PC-9 (cell line): ENCODE measurements at regions not wholly inside any gene's neighbourhood (a gene's known extent, or its start where the extent isn't known, plus 50 kb on each side); places are given as distances from the start of the nearest gene placed in this dataset.

ENCODE experiments used
- BruUV-seq: library from RNA; stranded (reverse); fragments of 400-500 nt; replicated peaks from 2 replicates; lab custom pipeline; 2021; lab: Mats Ljungman, UMichigan
- CTCF ChIA-PET: fragments of 300-600 bp; sonication (Branson Sonifier 250); formaldehyde crosslinking; loops from one replicate; lab custom pipeline; 2022; ENCODE audit warnings: antibody characterized with exemption; lab: Charles Lee
- POLR2A ChIA-PET: fragments of 300-600 bp; sonication (Branson Sonifier 250); formaldehyde crosslinking; loops from one replicate; lab custom pipeline; 2022; ENCODE audit warnings: antibody characterized with exemption; ENCODE audit not compliant: unreplicated experiment; lab: Charles Lee
- DNase-seq, 2 experiments: peaks; one replicate each; pipeline versions ENCODE4 v3.0.0 to v3.0.0-alpha.2; 2015 to 2022; ENCODE audit warnings: mixed read lengths in 1 of 2
- H2AFZ ChIP-seq: fragments of 200-600 bp; sonication (generic); 2 replicates; pipeline ENCODE4 v1.8.1; 2017; ENCODE audit warnings: antibody characterized with exemption
- H3F3A ChIP-seq: fragments of 200-600 bp; sonication (generic); 2 replicates; pipeline ENCODE4 v1.8.1; 2017; ENCODE audit warnings: antibody characterized with exemption, mild to moderate bottlenecking, low read depth; ENCODE audit not compliant: insufficient read depth
- H3K27ac ChIP-seq: fragments of 200-600 bp; sonication (generic); 2 replicates; pipeline ENCODE4 v1.6.1; 2016; ENCODE audit warnings: mixed run types
- H3K27me3 ChIP-seq: fragments of 200-600 bp; sonication (generic); 2 replicates; pipeline ENCODE4 v1.6.1; 2016; ENCODE audit warnings: low read depth, mixed run types; ENCODE audit not compliant: insufficient read depth
- H3K36me3 ChIP-seq: fragments of 200-600 bp; sonication (generic); 2 replicates; pipeline ENCODE4 v1.6.1; 2016; ENCODE audit warnings: low read depth, mixed run types
- H3K4me1 ChIP-seq: fragments of 200-600 bp; sonication (generic); replicated peaks from 2 replicates; pipeline ENCODE4 v1.6.1; 2016; ENCODE audit warnings: mixed run types; ENCODE audit not compliant: insufficient read depth
- H3K4me2 ChIP-seq: fragments of 200-600 bp; sonication (generic); 2 replicates; pipeline ENCODE4 v1.6.1; 2017; ENCODE audit warnings: mixed run types
- H3K4me3 ChIP-seq: fragments of 200-600 bp; sonication (generic); 2 replicates; pipeline ENCODE4 v1.6.1; 2016; ENCODE audit warnings: mixed run types
- H3K79me2 ChIP-seq: fragments of 200-600 bp; sonication (generic); 2 replicates; pipeline ENCODE4 v1.6.1; 2017; ENCODE audit warnings: low read depth, mixed run types
- H3K9me2 ChIP-seq: fragments of 200-600 bp; sonication (generic); 2 replicates; pipeline ENCODE4 v1.8.1; 2017; ENCODE audit warnings: mild to moderate bottlenecking; ENCODE audit not compliant: insufficient read depth
- H3K9me3 ChIP-seq: fragments of 200-600 bp; sonication (generic); 2 replicates; pipeline ENCODE4 v1.8.1; 2016; ENCODE audit warnings: low read depth; ENCODE audit not compliant: insufficient read depth
- H4K20me1 ChIP-seq: fragments of 200-600 bp; sonication (generic); 2 replicates; pipeline ENCODE4 v1.8.1; 2017; ENCODE audit not compliant: insufficient read depth
- CTCF ChIP-seq: fragments of 200-600 bp; sonication (generic); conservative IDR thresholded peaks from 2 replicates; pipeline ENCODE4 v1.6.1; 2017; ENCODE audit warnings: mixed run types, antibody characterized with exemption, mild to moderate bottlenecking, moderate library complexity
- EZH2 ChIP-seq: fragments of 200-600 bp; sonication (generic); IDR thresholded peaks from 2 replicates; pipeline ENCODE4 v1.8.0; 2017; ENCODE audit warnings: antibody characterized with exemption, low read depth
- intact Hi-C: fragments of 100-400 bp; cut with micrococcal nuclease; formaldehyde crosslinking; loops from one replicate; pipeline ENCODE4 v1.10.0; 2022; ENCODE audit not compliant: unreplicated experiment

DNA sequence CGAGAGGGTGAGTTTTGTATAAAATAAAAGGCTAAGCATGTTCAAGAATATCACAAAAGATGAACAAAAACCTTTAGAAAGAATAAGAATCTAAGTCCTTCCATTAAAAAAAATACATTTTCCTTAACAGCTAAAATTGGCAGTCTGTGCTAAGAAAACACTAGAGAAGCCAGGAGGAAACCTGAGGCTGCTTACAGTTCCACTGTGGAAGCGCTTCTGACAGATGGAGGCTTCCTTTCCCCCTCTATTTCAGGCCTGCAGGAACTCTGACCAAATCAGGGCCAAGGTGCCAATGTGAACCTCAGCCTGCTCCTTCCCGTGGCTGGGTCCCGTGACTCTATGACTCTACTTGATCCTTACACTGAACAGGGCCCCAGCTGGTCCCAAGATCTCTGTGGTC is 108.1 kb upstream of the ARHGAP28 start:
- Histone ChIP-seq H3F3A (no peaks in the 10 kb centered on the region), H3K9me3 (no peaks in the 10 kb centered on the region), H2AFZ (no peak overlapping the region), H3K79me2 (no peaks in the 10 kb centered on the region), H3K4me2 (no peak overlapping the region), H3K27ac (no peak overlapping the region), H3K4me3 (no peak overlapping the region), H3K9me2 (no peaks in the 10 kb centered on the region), H3K36me3 (no peaks in the 10 kb centered on the region), H4K20me1 (no peaks in the 10 kb centered on the region), H3K4me1 (no peaks in the 10 kb centered on the region), H3K27me3 (peaks cover 11% of the 10 kb centered on the region; the same call in 1 of the 2 replicates)
- no TSS peak for BruUV-seq
- no peak for DNase-seq
- CTCF ChIA-PET, result no interaction called here
- intact Hi-C loops, result loop anchor here (10.0 kb wide), 1 partner anchor 57 kb away; no protein-coding TSS in a partner anchor
- TF ChIP-seq CTCF, result no peak
- no peak for TF ChIP-seq EZH2
- POLR2A ChIA-PET, result no interaction called here

DNA sequence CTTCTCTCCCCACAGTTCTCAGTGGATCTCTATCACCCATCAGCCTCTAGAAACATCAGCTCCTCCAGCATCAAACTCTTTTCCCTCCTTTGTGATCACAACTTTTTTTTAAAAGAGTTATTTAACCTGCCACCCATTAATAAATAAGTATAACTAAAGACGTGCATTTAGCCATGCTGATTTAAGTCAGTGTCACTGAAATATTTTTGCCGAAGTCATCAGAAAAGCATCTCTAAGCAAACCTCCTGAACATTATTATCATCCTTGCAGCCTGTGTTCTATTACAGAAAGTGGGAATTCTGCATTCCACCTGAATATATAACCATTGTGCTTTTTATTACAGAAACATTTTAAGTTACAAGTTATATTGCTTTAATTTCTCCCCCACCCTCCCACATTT is 106.2 kb upstream of the ARHGAP28 start:
- H3K36me3 ChIP-seq, result no peaks in the 10 kb centered on the region
- BruUV-seq, result no TSS peak
- H3K9me2 ChIP-seq, result no peaks in the 10 kb centered on the region
- no peak overlapping the region for H3K4me2 ChIP-seq
- H3F3A ChIP-seq, result no peaks in the 10 kb centered on the region
- no peak overlapping the region for H3K4me3 ChIP-seq
- H3K79me2 ChIP-seq, result no peaks in the 10 kb centered on the region
- H3K4me1 ChIP-seq, result no peaks in the 10 kb centered on the region
- no peaks in the 10 kb centered on the region for H4K20me1 ChIP-seq
- ChIA-PET CTCF (no interaction called here), POLR2A (no interaction called here)
- TF ChIP-seq CTCF (no peak), EZH2 (no peak)
- no peaks in the 10 kb centered on the region for H3K9me3 ChIP-seq
- intact Hi-C loops, result loop anchor here (10.0 kb wide), 1 partner anchor 58 kb away; no protein-coding TSS in a partner anchor
- H3K27me3 ChIP-seq, result peaks cover 15% of the 10 kb centered on the region; the same call in 1 of the 2 replicates
- H3K27ac ChIP-seq, result no peak overlapping the region
- H2AFZ ChIP-seq, result no peak overlapping the region
- no peak for DNase-seq

DNA sequence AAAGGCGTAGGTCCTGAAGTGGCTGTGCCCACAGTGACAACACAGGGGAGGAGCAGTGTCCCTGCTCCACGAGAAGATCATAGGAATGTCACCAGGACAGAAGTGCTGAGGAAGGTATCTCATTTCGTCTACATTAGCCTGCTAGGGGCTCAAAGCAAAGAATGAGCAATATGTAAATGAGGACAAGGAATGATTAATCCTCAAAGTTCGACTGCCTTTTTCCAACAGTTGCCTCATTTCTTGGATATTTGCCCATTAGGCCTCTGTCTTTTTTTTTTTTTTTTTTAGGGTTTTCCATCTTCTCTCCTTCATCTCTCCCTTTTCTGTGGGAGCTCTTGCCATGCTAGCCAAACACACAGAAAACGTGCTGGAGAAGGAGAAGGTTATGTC is 105.2 kb upstream of the ARHGAP28 start:
- peaks cover 15% of the 10 kb centered on the region; the same call in 1 of the 2 replicates for H3K27me3 ChIP-seq
- no peaks in the 10 kb centered on the region for H3F3A ChIP-seq
- no peaks in the 10 kb centered on the region for H3K4me1 ChIP-seq
- H3K4me3 ChIP-seq, result no peak overlapping the region
- intact Hi-C loops, result loop anchor here (10.0 kb wide), 1 partner anchor 59 kb away; no protein-coding TSS in a partner anchor
- no peaks in the 10 kb centered on the region for H4K20me1 ChIP-seq
- ChIA-PET CTCF (no interaction called here), POLR2A (no interaction called here)
- no peaks in the 10 kb centered on the region for H3K9me2 ChIP-seq
- H3K27ac ChIP-seq, result no peak overlapping the region
- DNase-seq, result no peak
- H2AFZ ChIP-seq, result no peak overlapping the region
- H3K36me3 ChIP-seq, result no peaks in the 10 kb centered on the region
- no TSS peak for BruUV-seq
- no peak overlapping the region for H3K4me2 ChIP-seq
- no peaks in the 10 kb centered on the region for H3K79me2 ChIP-seq
- H3K9me3 ChIP-seq, result no peaks in the 10 kb centered on the region
- no peak for TF ChIP-seq CTCF
- no peak for TF ChIP-seq EZH2
